ENCODE measurements at regions not wholly inside any gene's neighbourhood (a gene's known extent, or its start where the extent isn't known, plus 50 kb on each side); places are given as distances from the start of the nearest gene placed in this dataset.

GRCh38 chr2:158024288-158024898 lies 77.3 kb upstream of the UPP2 start:
- no peak overlapping the region for H3K4me3 ChIP-seq (ENCODE audit: low read depth, low read length)
- DNase-seq (ENCODE audit: low read depth), result no peak
- TF ChIP-seq, protein P1, sequence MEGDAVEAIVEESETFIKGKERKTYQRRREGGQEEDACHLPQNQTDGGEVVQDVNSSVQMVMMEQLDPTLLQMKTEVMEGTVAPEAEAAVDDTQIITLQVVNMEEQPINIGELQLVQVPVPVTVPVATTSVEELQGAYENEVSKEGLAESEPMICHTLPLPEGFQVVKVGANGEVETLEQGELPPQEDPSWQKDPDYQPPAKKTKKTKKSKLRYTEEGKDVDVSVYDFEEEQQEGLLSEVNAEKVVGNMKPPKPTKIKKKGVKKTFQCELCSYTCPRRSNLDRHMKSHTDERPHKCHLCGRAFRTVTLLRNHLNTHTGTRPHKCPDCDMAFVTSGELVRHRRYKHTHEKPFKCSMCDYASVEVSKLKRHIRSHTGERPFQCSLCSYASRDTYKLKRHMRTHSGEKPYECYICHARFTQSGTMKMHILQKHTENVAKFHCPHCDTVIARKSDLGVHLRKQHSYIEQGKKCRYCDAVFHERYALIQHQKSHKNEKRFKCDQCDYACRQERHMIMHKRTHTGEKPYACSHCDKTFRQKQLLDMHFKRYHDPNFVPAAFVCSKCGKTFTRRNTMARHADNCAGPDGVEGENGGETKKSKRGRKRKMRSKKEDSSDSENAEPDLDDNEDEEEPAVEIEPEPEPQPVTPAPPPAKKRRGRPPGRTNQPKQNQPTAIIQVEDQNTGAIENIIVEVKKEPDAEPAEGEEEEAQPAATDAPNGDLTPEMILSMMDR (IDR thresholded peaks at IDR 0.05; ENCODE audit: low read depth, low read length, missing control alignments), result peak; percentile 76

- TF ChIP-seq, protein P1 (IDR thresholded peaks at IDR 0.05; ENCODE audit: low read depth, low read length, missing control alignments), result no peak
- DNase-seq (ENCODE audit: low read depth), result no peak
- H3K4me3 ChIP-seq (ENCODE audit: low read depth, low read length), result no peak overlapping the region
Observed at GRCh38 chr2:158022888-158023287, 78.8 kb upstream of the UPP2 start.

- DNase-seq (ENCODE audit: low read depth), result no peak
Observed at GRCh38 chr2:158021226-158021625, 80.5 kb upstream of the UPP2 start.

GRCh38 chr2:158015428-158016076 lies 86.1 kb upstream of the UPP2 start:
- no peak for DNase-seq (ENCODE audit: low read depth)
- H3K4me3 ChIP-seq (ENCODE audit: low read depth, low read length), result no peak overlapping the region
- TF ChIP-seq, protein P1 (IDR thresholded peaks at IDR 0.05; ENCODE audit: low read depth, low read length, missing control alignments), result no peak

More at GRCh38 chr2:158021226-158021625, 80.5 kb upstream of the UPP2 start:
- H3K4me3 ChIP-seq (ENCODE audit: low read depth, low read length), result no peak overlapping the region
- TF ChIP-seq, protein P1 (IDR thresholded peaks at IDR 0.05; ENCODE audit: low read depth, low read length, missing control alignments), result no peak

DNA sequence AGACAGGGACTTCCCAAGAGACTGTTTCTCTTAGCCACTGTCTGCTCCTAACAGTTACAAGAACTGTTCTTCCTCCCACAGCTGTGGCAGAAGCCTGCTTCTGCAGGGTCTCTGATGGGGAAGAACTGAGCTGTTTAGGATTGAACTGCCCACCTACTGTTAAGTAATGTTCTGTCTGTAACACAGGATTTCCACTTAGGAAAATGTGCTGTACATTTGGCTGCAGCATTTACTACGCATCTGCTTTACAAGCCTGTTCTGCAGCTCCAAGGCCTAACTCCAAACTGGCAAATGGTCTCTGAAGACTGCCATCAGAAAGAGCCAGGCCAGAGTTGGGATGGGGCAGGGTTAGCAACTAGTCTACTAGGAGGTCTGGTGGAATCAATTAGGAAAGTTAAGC lies 87.8 kb upstream of the UPP2 start:
- TF ChIP-seq, protein P1 (IDR thresholded peaks at IDR 0.05; ENCODE audit: low read depth, low read length, missing control alignments), result no peak
- DNase-seq (ENCODE audit: low read depth), result no peak
- no peak overlapping the region for H3K4me3 ChIP-seq (ENCODE audit: low read depth, low read length)

GRCh38 chr2:158011055-158011771 lies 90.5 kb upstream of the UPP2 start:
- DNase-seq (ENCODE audit: low read depth), result no peak
- TF ChIP-seq, protein P1 (IDR thresholded peaks at IDR 0.05; ENCODE audit: low read depth, low read length, missing control alignments), result no peak
- H3K4me3 ChIP-seq (ENCODE audit: low read depth, low read length), result no peak overlapping the region
